Gastroesophageal sphincter (tissue), 3 donors: ENCODE measurements at regions not wholly inside any gene's neighbourhood (a gene's known extent, or its start where the extent isn't known, plus 50 kb on each side); places are given as distances from the start of the nearest gene placed in this dataset.

Experiments
- CTCF ChIP-seq, 4 experiments: fragments of 200-600 bp in 2 of 4; fragments of 450-650 bp in 2 of 4; sonication (generic) in 1 of 4; IDR thresholded peaks; one replicate each; pipeline ENCODE4 v1.5.1; 2017 to 2019; ENCODE audit warnings: antibody characterized with exemption in 4 of 4, mild to moderate bottlenecking in 2 of 4, moderate library complexity in 2 of 4
- EP300 ChIP-seq: sonication (generic); formaldehyde crosslinking; IDR thresholded peaks from one replicate; pipeline ENCODE4 v1.6.1; 2017; ENCODE audit warnings: antibody characterized with exemption, mild to moderate bottlenecking
- POLR2A ChIP-seq, 2 donors: fragments of 450-650 bp; IDR thresholded peaks; one replicate each; pipeline ENCODE4 v1.6.1; 2017; ENCODE audit warnings: antibody characterized with exemption in 2 of 2, mild to moderate bottlenecking in 2 of 2, moderate library complexity in 1 of 2

GRCh38 chr2:7844414-7844965 lies 837.4 kb upstream of the ID2 start:
- TF ChIP-seq POLR2A (IDR thresholded peaks at IDR 0.05) (no peak), CTCF (IDR thresholded peaks at IDR 0.05) (no peak), EP300 (no peak)
